ENCODE measurements at regions not wholly inside any gene's neighbourhood (a gene's known extent, or its start where the extent isn't known, plus 50 kb on each side); places are given as distances from the start of the nearest gene placed in this dataset.

GRCh38 chr3:117168896-117169295 is 459.3 kb downstream of the TUSC7 start:
- TF ChIP-seq CTCF (conservative IDR thresholded peaks at IDR 0.05) (no peak), EZH2 (IDR thresholded peaks at IDR 0.05; ENCODE audit: low read depth) (no peak)
- no TSS peak for BruUV-seq (replicated peaks)
- Histone ChIP-seq H3K4me2 (no peak overlapping the region), H3K36me3 (ENCODE audit: low read depth) (no peaks in the 10 kb centered on the region), H3K9me2 (ENCODE audit: insufficient read depth) (no peaks in the 10 kb centered on the region), H3K4me1 (replicated peaks; ENCODE audit: insufficient read depth) (no peaks in the 10 kb centered on the region), H4K20me1 (ENCODE audit: insufficient read depth) (no peaks in the 10 kb centered on the region), H3F3A (ENCODE audit: insufficient read depth, low read depth) (no peaks in the 10 kb centered on the region), H3K4me3 (no peak overlapping the region), H3K27me3 (ENCODE audit: insufficient read depth, low read depth) (no peaks in the 10 kb centered on the region), H3K79me2 (ENCODE audit: low read depth) (no peaks in the 10 kb centered on the region), H3K27ac (no peak overlapping the region), H3K9me3 (ENCODE audit: insufficient read depth, low read depth) (no peaks in the 10 kb centered on the region; the same call in 1 of the 2 replicates), H2AFZ (no peak overlapping the region)
- DNase-seq, result no peak
- ChIA-PET CTCF (no interaction called here), POLR2A (ENCODE audit: unreplicated experiment) (no interaction called here)
- intact Hi-C loops (cut with micrococcal nuclease; ENCODE audit: unreplicated experiment), result no loop called here

- BruUV-seq (replicated peaks), result no TSS peak
- Histone ChIP-seq H3K4me1 (replicated peaks; ENCODE audit: insufficient read depth) (no peaks in the 10 kb centered on the region), H3K79me2 (ENCODE audit: low read depth) (no peaks in the 10 kb centered on the region), H3K4me2 (no peak overlapping the region), H4K20me1 (ENCODE audit: insufficient read depth) (no peaks in the 10 kb centered on the region), H3K27ac (no peak overlapping the region), H3K9me2 (ENCODE audit: insufficient read depth) (no peaks in the 10 kb centered on the region), H3K36me3 (ENCODE audit: low read depth) (no peaks in the 10 kb centered on the region), H3K9me3 (ENCODE audit: insufficient read depth, low read depth) (no peaks in the 10 kb centered on the region; the same call in 1 of the 2 replicates), H2AFZ (no peak overlapping the region), H3K4me3 (no peak overlapping the region), H3F3A (ENCODE audit: insufficient read depth, low read depth) (no peaks in the 10 kb centered on the region), H3K27me3 (ENCODE audit: insufficient read depth, low read depth) (no peaks in the 10 kb centered on the region)
- ChIA-PET CTCF (no interaction called here), POLR2A (ENCODE audit: unreplicated experiment) (no interaction called here)
- intact Hi-C loops (cut with micrococcal nuclease; ENCODE audit: unreplicated experiment), result no loop called here
- DNase-seq, result no peak
- TF ChIP-seq EZH2 (IDR thresholded peaks at IDR 0.05; ENCODE audit: low read depth) (no peak), CTCF (conservative IDR thresholded peaks at IDR 0.05) (no peak)
These were observed 460.5 kb downstream of the TUSC7 start for GRCh38 chr3:117170094-117170493.

- Histone ChIP-seq H3K9me3 (ENCODE audit: insufficient read depth, low read depth) (no peaks in the 10 kb centered on the region; the same call in 1 of the 2 replicates), H3K36me3 (ENCODE audit: low read depth) (no peaks in the 10 kb centered on the region), H3K27ac (no peak overlapping the region), H3F3A (ENCODE audit: insufficient read depth, low read depth) (no peaks in the 10 kb centered on the region), H3K4me1 (replicated peaks; ENCODE audit: insufficient read depth) (no peaks in the 10 kb centered on the region), H3K4me2 (no peak overlapping the region), H4K20me1 (ENCODE audit: insufficient read depth) (no peaks in the 10 kb centered on the region), H3K4me3 (no peak overlapping the region), H2AFZ (no peak overlapping the region), H3K9me2 (ENCODE audit: insufficient read depth) (no peaks in the 10 kb centered on the region), H3K27me3 (ENCODE audit: insufficient read depth, low read depth) (no peaks in the 10 kb centered on the region), H3K79me2 (ENCODE audit: low read depth) (no peaks in the 10 kb centered on the region)
- no peak for DNase-seq
- no TSS peak for BruUV-seq (replicated peaks)
- ChIA-PET POLR2A (ENCODE audit: unreplicated experiment) (no interaction called here), CTCF (no interaction called here)
- TF ChIP-seq EZH2 (IDR thresholded peaks at IDR 0.05; ENCODE audit: low read depth), result no peak
- intact Hi-C loops (cut with micrococcal nuclease; ENCODE audit: unreplicated experiment), result no loop called here
These were observed 461.5 kb downstream of the TUSC7 start for GRCh38 chr3:117171124-117171523.

GRCh38 chr3:117172426-117172825 is 462.8 kb downstream of the TUSC7 start:
- no peaks in the 10 kb centered on the region for H3K9me3 ChIP-seq (ENCODE audit: insufficient read depth, low read depth)
- ChIA-PET CTCF (no interaction called here), POLR2A (ENCODE audit: unreplicated experiment) (no interaction called here)
- DNase-seq, result no peak
- no peak overlapping the region for H3K4me3 ChIP-seq
- no peaks in the 10 kb centered on the region for H3K27me3 ChIP-seq (ENCODE audit: insufficient read depth, low read depth)
- no peak overlapping the region for H3K4me2 ChIP-seq
- TF ChIP-seq CTCF (conservative IDR thresholded peaks at IDR 0.05) (no peak), EZH2 (IDR thresholded peaks at IDR 0.05; ENCODE audit: low read depth) (no peak)
- no peaks in the 10 kb centered on the region for H3K36me3 ChIP-seq (ENCODE audit: low read depth)
- intact Hi-C loops (cut with micrococcal nuclease; ENCODE audit: unreplicated experiment), result no loop called here
- H2AFZ ChIP-seq, result no peak overlapping the region
- no peaks in the 10 kb centered on the region for H4K20me1 ChIP-seq (ENCODE audit: insufficient read depth)
- H3K79me2 ChIP-seq (ENCODE audit: low read depth), result no peaks in the 10 kb centered on the region
- no peaks in the 10 kb centered on the region for H3K4me1 ChIP-seq (replicated peaks; ENCODE audit: insufficient read depth)
- no peaks in the 10 kb centered on the region for H3F3A ChIP-seq (ENCODE audit: insufficient read depth, low read depth)
- H3K27ac ChIP-seq, result no peak overlapping the region
- no peaks in the 10 kb centered on the region for H3K9me2 ChIP-seq (ENCODE audit: insufficient read depth)
- BruUV-seq (replicated peaks), result no TSS peak

All from PC-9 (cell line).